HFF-Myc (cell line): ENCODE measurements at regions not wholly inside any gene's neighbourhood (a gene's known extent, or its start where the extent isn't known, plus 50 kb on each side); places are given as distances from the start of the nearest gene placed in this dataset.

Source experiments
- DNase-seq: peaks from one replicate; pipeline ENCODE4 v3.0.0-alpha.2; 2011; ENCODE audit warnings: low read depth; ENCODE audit errors: extremely low read depth
- H3K4me3 ChIP-seq: replicated peaks from 2 replicates; pipeline ENCODE4 v1.5.1; 2011; ENCODE audit warnings: low read depth, mild to moderate bottlenecking, control low read depth, low read length
- TF ChIP-seq, protein P1 (sequence below): IDR thresholded peaks from 2 replicates; pipeline ENCODE4 v1.5.1; 2012; ENCODE audit warnings: mild to moderate bottlenecking, low read depth, low read length, control low read depth; ENCODE audit errors: missing control alignments

DNA sequence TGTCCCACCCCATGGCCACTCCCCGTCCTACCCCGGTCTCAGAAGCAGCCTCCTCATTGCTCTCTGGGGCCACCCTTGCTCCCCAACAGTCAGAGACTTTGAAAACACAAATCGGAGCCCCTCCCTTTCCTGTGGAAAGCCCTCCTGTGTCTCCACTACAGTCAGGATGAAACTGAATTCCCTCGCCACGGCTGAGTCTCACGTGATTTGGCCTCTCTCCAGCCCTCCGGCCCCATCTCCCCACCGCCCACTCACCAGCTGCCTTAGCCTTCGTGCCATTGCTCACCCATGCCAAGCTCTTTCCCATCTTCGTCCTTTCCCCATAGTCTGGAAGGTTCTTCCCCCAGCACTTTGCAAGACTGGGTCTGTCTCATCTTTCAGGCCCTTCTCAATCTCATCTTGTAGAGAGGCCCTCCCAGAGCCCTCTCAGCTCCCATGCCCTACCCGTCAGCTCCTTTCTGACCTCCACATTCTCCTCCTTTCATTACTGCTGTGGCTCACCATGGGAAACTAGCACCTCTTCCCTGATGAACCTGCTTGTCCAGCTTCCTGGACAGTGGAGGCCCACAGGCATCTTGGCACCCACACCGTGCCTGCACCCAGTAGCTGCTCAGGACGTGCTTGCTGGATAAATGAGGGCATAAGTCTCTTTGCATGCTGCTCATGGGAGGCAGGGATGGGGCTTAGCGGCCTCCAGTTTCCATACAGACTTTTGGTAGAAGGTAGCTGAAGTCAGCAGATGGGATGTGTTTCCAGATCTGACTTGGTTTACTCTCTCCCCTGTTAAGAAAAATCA is 126.4 kb upstream of the COL5A1 start:
- TF ChIP-seq, protein P1, sequence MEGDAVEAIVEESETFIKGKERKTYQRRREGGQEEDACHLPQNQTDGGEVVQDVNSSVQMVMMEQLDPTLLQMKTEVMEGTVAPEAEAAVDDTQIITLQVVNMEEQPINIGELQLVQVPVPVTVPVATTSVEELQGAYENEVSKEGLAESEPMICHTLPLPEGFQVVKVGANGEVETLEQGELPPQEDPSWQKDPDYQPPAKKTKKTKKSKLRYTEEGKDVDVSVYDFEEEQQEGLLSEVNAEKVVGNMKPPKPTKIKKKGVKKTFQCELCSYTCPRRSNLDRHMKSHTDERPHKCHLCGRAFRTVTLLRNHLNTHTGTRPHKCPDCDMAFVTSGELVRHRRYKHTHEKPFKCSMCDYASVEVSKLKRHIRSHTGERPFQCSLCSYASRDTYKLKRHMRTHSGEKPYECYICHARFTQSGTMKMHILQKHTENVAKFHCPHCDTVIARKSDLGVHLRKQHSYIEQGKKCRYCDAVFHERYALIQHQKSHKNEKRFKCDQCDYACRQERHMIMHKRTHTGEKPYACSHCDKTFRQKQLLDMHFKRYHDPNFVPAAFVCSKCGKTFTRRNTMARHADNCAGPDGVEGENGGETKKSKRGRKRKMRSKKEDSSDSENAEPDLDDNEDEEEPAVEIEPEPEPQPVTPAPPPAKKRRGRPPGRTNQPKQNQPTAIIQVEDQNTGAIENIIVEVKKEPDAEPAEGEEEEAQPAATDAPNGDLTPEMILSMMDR: no peak
- DNase-seq: no peak

DNA sequence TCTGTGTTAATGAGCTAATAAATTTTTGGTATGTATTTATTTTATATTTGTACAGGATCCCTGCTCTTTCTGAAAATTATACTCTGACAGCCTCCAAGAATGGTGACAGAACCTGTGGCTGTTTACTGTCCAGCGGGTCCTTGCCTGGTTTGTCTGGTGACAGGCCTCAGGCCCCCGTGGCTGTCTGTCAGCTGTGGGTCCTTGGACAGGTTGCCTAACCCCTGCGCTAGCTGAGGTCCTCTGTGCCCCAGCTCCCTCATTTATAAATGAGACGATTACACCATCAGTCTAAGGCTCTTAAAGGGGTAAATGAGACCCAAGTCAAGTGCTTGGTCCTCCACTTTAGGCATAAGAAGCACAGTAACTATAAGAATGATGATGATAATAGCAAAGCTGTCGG is 125.1 kb upstream of the COL5A1 start:
- DNase-seq: no peak
- no peak overlapping the region for H3K4me3 ChIP-seq
- TF ChIP-seq, protein P1: no peak

More for the DNA sequence above, 126.4 kb upstream of the COL5A1 start:
- H3K4me3 ChIP-seq: no peak overlapping the region

DNA sequence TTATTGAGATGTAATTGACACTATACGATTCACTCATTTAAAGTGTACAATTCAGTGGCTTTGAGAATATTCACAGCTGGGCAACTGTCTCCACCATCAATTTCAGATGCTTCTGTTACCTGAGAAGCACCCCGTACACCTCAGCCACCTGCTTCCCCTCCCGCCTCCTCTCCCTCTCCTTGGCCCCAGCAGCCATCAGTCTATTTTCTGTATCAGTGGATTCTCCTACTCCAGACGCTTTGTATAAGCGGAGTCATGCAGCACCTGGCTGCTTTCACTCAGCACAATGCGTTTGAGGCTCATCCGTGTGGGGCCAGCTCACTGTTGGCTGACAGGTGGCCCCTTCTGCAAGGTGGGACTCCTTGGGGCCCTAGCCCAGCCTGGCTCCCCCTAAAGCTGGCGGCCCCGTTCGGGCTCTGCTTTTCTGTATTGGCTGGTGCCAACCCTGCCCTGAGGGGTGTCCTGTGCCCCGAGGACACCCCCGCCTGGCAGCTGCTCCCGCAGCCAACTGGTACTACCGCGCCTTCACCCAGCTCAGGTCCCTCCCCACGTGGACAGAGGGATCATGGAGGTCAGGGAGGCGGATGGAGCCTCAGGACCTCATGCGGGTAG is 124.4 kb upstream of the COL5A1 start:
- H3K4me3 ChIP-seq: no peak overlapping the region
- no peak for DNase-seq
- TF ChIP-seq, protein P1: no peak

DNA sequence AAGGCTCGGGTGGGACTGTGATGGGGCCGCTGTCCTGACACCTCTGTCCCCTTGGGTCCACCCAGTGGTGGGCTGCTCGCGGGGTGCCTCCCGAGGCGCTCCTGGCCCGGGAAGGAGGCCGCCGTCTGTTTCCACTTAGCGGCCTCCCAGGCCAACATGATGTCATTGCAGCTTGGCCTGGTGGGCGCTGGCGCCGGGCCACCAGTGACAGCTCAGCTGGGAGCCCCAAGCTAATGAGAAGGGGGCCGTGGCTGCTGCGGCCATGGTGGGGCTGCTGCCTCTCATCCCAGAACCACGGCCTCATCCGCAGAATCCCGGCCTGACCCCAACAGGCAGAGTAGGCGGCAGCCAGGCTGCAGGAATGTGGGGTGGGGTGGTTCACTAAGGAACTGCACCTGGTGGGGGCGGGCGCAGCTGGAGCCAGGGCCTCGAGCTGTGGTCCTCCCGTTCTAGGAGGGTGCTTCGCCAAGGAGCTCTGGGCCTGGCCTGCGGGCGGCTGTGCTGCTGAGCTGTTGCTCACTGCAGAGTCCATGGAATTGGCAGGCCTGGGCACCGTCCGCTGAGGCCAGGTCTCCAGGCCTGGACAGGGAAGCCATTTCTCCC is 123.5 kb upstream of the COL5A1 start:
- no peak for DNase-seq
- TF ChIP-seq, protein P1: no peak
- H3K4me3 ChIP-seq: no peak overlapping the region

DNA sequence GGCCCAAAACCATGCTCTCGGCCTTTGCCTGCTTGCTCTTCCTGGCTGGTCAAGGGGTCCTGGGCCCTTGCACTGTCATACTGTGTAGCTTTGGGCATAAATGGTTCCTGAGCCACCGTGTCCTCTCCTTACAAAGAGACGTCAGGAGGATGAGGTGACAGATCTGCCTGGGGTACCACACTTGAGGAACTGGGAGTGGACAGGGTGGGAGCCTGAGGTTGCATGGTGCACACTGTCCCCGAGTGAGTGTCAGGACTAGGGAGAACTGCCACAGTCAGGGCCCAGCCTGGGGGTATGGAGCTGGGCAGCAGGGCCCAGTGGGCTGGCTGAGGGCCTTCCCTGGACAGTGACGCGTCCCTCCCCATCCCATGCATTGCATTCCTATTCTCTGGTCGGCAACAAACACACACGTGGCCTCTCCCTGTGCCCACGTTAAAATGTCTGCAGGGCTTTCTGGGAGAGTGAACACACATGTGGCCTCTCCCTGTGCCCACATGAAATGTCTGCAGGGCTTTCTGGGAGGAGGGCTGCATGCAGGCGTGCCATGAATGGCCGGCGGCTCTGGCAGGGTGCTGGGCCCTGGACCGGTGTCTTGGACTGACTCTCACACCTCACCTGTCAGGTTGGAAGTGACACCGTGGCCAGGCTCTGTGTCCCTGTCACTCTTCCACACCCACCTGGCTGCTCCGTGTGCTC is 122.1 kb upstream of the COL5A1 start:
- no peak overlapping the region for H3K4me3 ChIP-seq
- TF ChIP-seq, protein P1: no peak
- DNase-seq: no peak

DNA sequence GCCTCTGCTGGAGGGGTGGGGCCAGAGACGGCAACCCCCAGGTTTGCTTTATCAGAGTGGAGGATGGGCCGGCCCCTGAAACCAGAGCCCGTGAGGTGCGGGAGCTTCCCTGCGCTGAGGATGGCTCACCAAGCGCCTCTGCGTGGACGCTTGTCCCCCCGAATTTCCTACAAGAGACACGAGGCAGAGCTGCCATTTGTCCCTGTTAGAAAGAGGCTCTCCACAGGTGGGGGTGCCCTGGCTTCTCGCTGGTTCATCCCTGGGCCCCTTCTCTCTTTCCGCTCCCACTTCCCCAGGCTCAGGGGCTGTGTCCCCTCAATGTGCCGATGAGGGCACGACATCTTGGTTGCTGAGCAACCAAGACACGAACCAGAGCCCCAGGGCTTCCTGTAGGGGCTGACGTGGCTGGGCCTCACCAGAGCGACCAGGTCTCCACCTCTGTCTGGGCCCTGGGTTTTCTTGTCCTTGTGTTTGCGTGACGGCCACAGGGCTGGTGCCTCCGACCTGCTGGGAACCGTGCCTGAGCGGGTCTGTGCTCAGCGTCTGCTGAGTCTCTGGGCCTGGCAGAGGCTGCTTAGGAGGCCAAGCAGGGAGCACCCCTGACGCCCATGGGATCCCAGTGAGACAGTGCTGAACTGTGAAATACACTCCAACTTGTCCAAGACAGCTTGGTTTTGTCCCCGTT is 119.6 kb upstream of the COL5A1 start:
- no peak overlapping the region for H3K4me3 ChIP-seq
- TF ChIP-seq, protein P1: no peak
- DNase-seq: no peak
